Body of pancreas (tissue), 4 donors: ENCODE measurements at regions not wholly inside any gene's neighbourhood (a gene's known extent, or its start where the extent isn't known, plus 50 kb on each side); places are given as distances from the start of the nearest gene placed in this dataset.
"Not testable (repeated sequence)": the region's sequence is repeated elsewhere in the genome, so short reads cannot be mapped to it uniquely, and the experiment has no call there.

Source experiments
- ATAC-seq: fragments of 150-250 bp; one replicate; pipeline ENCODE4 v1.9.1; 2016
- DNase-seq, 4 donors: peaks; one replicate each; pipeline ENCODE4 v3.0.0-alpha.2; 2019
- H3K27ac ChIP-seq, 4 donors: fragments of 200-600 bp; sonication (generic); 1 replicate in 3 of 4; 2 replicates in 1 of 4; pipeline versions ENCODE4 v1.5.1 to v1.6.1; 2016 to 2019; ENCODE audit warnings: mild to moderate bottlenecking in 1 of 4, mixed read lengths in 1 of 4, moderate library complexity in 1 of 4
- H3K27me3 ChIP-seq, 2 donors: fragments of 200-600 bp; sonication (generic); one replicate each; pipeline ENCODE4 v1.6.0; 2016; ENCODE audit warnings: mild to moderate bottlenecking in 1 of 2
- H3K36me3 ChIP-seq, 2 donors: fragments of 200-600 bp; sonication (generic); replicated peaks in 1 of 2; 2 replicates each; pipeline ENCODE4 v1.5.1; 2016; ENCODE audit warnings: low read depth in 2 of 2; ENCODE audit not compliant: insufficient read depth in 1 of 2
- H3K4me1 ChIP-seq: fragments of 200-600 bp; sonication (generic); one replicate; pipeline ENCODE4 v1.6.0; 2016
- H3K4me3 ChIP-seq, 2 donors: fragments of 200-600 bp; sonication (generic); 1 replicate in 1 of 2; 2 replicates in 1 of 2; pipeline ENCODE4 v1.5.1; 2016 to 2019
- H3K9me3 ChIP-seq, 3 donors: fragments of 200-600 bp; sonication (generic); 1 replicate in 2 of 3; 2 replicates in 1 of 3; pipeline ENCODE4 v1.5.1; 2016
- CTCF ChIP-seq, 7 experiments: fragments of 450-650 bp in 4 of 7; fragments of 200-600 bp in 3 of 7; sonication (generic) in 3 of 7; IDR thresholded peaks; one replicate each; pipeline ENCODE4 v1.5.1; 2016 to 2019; ENCODE audit warnings: antibody characterized with exemption in 7 of 7
- POLR2A ChIP-seq, 3 donors: fragments of 450-650 bp; IDR thresholded peaks; one replicate each; pipeline ENCODE4 v1.6.1; 2016; ENCODE audit warnings: antibody characterized with exemption in 3 of 3, mild to moderate bottlenecking in 2 of 3
- WGBS, 2 donors: methylation state at CpG; one replicate each; pipeline ENCODE4 v1.1.5; 2017; 5-methylcytosine and 5-hydroxymethylcytosine counted together
- intact Hi-C: fragments of 100-400 bp; cut with DNase I; formaldehyde crosslinking; loops from one replicate; pipeline ENCODE4 v1.15.1; 2023

- H3K4me3 ChIP-seq = no peak overlapping the region
- ATAC-seq = no peak
- no peak for TF ChIP-seq CTCF (IDR thresholded peaks at IDR 0.05)
- no peak for TF ChIP-seq POLR2A (IDR thresholded peaks at IDR 0.05)
- WGBS, 2 donors = 80 to 87% methylated on average over 4 of the region's 4 CpGs
- no peaks in the 10 kb centered on the region for H3K4me1 ChIP-seq
- no peaks in the 10 kb centered on the region for H3K36me3 ChIP-seq
- H3K9me3 ChIP-seq = no peaks in the 10 kb centered on the region
- H3K27ac ChIP-seq = no peak overlapping the region
- intact Hi-C loops = no loop called here
- no peak for DNase-seq
- no peaks in the 10 kb centered on the region for H3K27me3 ChIP-seq
Observed at GRCh38 chr14:37865719-37866549, 270.5 kb downstream of the TTC6 start.

GRCh38 chr14:37869633-37870032 lies 274.2 kb downstream of the TTC6 start:
- no peak overlapping the region for H3K27ac ChIP-seq
- intact Hi-C loops = loop anchor here (10.0 kb wide), 2 partner anchors 155 to 635 kb away; no protein-coding TSS in a partner anchor
- ATAC-seq = no peak
- DNase-seq = no peak
- WGBS, 2 donors = 24 to 36% methylated on average over 2 of the region's 2 CpGs
- H3K36me3 ChIP-seq = no peaks in the 10 kb centered on the region
- no peak overlapping the region for H3K4me3 ChIP-seq
- TF ChIP-seq CTCF (IDR thresholded peaks at IDR 0.05) (no peak), POLR2A (IDR thresholded peaks at IDR 0.05) (no peak)
- no peaks in the 10 kb centered on the region for H3K9me3 ChIP-seq
- peaks cover 3% of the 10 kb centered on the region for H3K4me1 ChIP-seq
- H3K27me3 ChIP-seq = no peaks in the 10 kb centered on the region

GRCh38 chr14:37870170-37870569 lies 274.7 kb downstream of the TTC6 start:
- Histone ChIP-seq H3K27me3 (no peaks in the 10 kb centered on the region), H3K4me3 (no peak overlapping the region), H3K9me3 (no peaks in the 10 kb centered on the region), H3K27ac (no peak overlapping the region), H3K4me1 (peaks cover 5% of the 10 kb centered on the region), H3K36me3 (no peaks in the 10 kb centered on the region)
- TF ChIP-seq CTCF (IDR thresholded peaks at IDR 0.05) (no peak), POLR2A (IDR thresholded peaks at IDR 0.05) (no peak)
- intact Hi-C loops = loop anchor here (10.0 kb wide), 2 partner anchors 155 to 635 kb away; no protein-coding TSS in a partner anchor
- DNase-seq (no peak), ATAC-seq (no peak)
- 71 to 78% methylated on average over 5 of the region's 5 CpGs for WGBS, 2 donors

- WGBS, 2 donors = 40 to 42% methylated on average over 11 of the region's 11 CpGs
- no peaks in the 10 kb centered on the region for H3K9me3 ChIP-seq
- H3K4me1 ChIP-seq = peaks cover 5% of the 10 kb centered on the region
- no peaks in the 10 kb centered on the region for H3K36me3 ChIP-seq
- H3K4me3 ChIP-seq = no peak overlapping the region
- ATAC-seq (no peak), DNase-seq (no peak)
- TF ChIP-seq CTCF (IDR thresholded peaks at IDR 0.05) (no peak), POLR2A (IDR thresholded peaks at IDR 0.05) (no peak)
- intact Hi-C loops = loop anchor here (10.0 kb wide), 2 partner anchors 156 to 636 kb away; no protein-coding TSS in a partner anchor
- H3K27me3 ChIP-seq = no peaks in the 10 kb centered on the region
- no peak overlapping the region for H3K27ac ChIP-seq
Observed at GRCh38 chr14:37870632-37871346, 275.4 kb downstream of the TTC6 start.

GRCh38 chr14:37874065-37874428 lies 278.6 kb downstream of the TTC6 start:
- ATAC-seq, H3K4me3 ChIP-seq, H3K27me3 ChIP-seq, DNase-seq, H3K9me3 ChIP-seq, H3K36me3 ChIP-seq, H3K4me1 ChIP-seq, H3K27ac ChIP-seq: not testable (repeated sequence)
- intact Hi-C loops = loop anchor here (10.0 kb wide), 2 partner anchors 159 to 639 kb away; no protein-coding TSS in a partner anchor
- 88% methylated on average over 10 of the region's 10 CpGs for WGBS, 2 donors
